ENCODE measurements at regions not wholly inside any gene's neighbourhood (a gene's known extent, or its start where the extent isn't known, plus 50 kb on each side); places are given as distances from the start of the nearest gene placed in this dataset.

GRCh38 chr4:12231098-12231497 is 802.4 kb upstream of the HS3ST1 start:
- no peak for TF ChIP-seq CTCF (conservative IDR thresholded peaks at IDR 0.05; ENCODE audit: low read depth, low read length)
- DNase-seq (ENCODE audit: low read depth): no peak
- no peak overlapping the region for H3K4me3 ChIP-seq (ENCODE audit: low read depth, low read length)

- no peak for DNase-seq (ENCODE audit: low read depth)
- no peak overlapping the region for H3K4me3 ChIP-seq (ENCODE audit: low read depth, low read length)
- no peak for TF ChIP-seq CTCF (conservative IDR thresholded peaks at IDR 0.05; ENCODE audit: low read depth, low read length)
Observed at GRCh38 chr4:12221031-12221430, 792.3 kb upstream of the HS3ST1 start.

- no peak overlapping the region for H3K4me3 ChIP-seq (ENCODE audit: low read depth, low read length)
- TF ChIP-seq CTCF (conservative IDR thresholded peaks at IDR 0.05; ENCODE audit: low read depth, low read length): no peak
Observed at GRCh38 chr4:12211636-12212035, 782.9 kb upstream of the HS3ST1 start.

GRCh38 chr4:12207396-12207795 is 778.7 kb upstream of the HS3ST1 start:
- no peak overlapping the region for H3K4me3 ChIP-seq (ENCODE audit: low read depth, low read length)
- TF ChIP-seq CTCF (conservative IDR thresholded peaks at IDR 0.05; ENCODE audit: low read depth, low read length): no peak
- no peak for DNase-seq (ENCODE audit: low read depth)

More at GRCh38 chr4:12211636-12212035, 782.9 kb upstream of the HS3ST1 start:
- no peak for DNase-seq (ENCODE audit: low read depth)

- DNase-seq (ENCODE audit: low read depth): no peak
- TF ChIP-seq CTCF (conservative IDR thresholded peaks at IDR 0.05; ENCODE audit: low read depth, low read length): no peak
- H3K4me3 ChIP-seq (ENCODE audit: low read depth, low read length): no peak overlapping the region
Observed at GRCh38 chr4:12206091-12206490, 777.4 kb upstream of the HS3ST1 start.

GRCh38 chr4:12203945-12204344 is 775.3 kb upstream of the HS3ST1 start:
- H3K4me3 ChIP-seq (ENCODE audit: low read depth, low read length): no peak overlapping the region
- DNase-seq (ENCODE audit: low read depth): no peak
- no peak for TF ChIP-seq CTCF (conservative IDR thresholded peaks at IDR 0.05; ENCODE audit: low read depth, low read length)

GRCh38 chr4:12200226-12200625 is 771.5 kb upstream of the HS3ST1 start:
- H3K4me3 ChIP-seq (ENCODE audit: low read depth, low read length): no peak overlapping the region
- no peak for DNase-seq (ENCODE audit: low read depth)
- TF ChIP-seq CTCF (conservative IDR thresholded peaks at IDR 0.05; ENCODE audit: low read depth, low read length): no peak
